Hepatocyte (in vitro differentiated cells): ENCODE measurements at regions not wholly inside any gene's neighbourhood (a gene's known extent, or its start where the extent isn't known, plus 50 kb on each side); places are given as distances from the start of the nearest gene placed in this dataset.

Experiments used
- CTCF ChIP-seq: fragments of 200-600 bp; sonication (generic); IDR thresholded peaks from 2 replicates; pipeline ENCODE4 v1.5.1; 2016; ENCODE audit warnings: antibody characterized with exemption, mild to moderate bottlenecking; ENCODE audit not compliant: poor library complexity
- EZH2 ChIP-seq: fragments of 200-600 bp; sonication (generic); IDR thresholded peaks from 2 replicates; pipeline ENCODE4 v1.6.1; 2016; ENCODE audit warnings: antibody characterized with exemption, mild to moderate bottlenecking, borderline replicate concordance
- EZH2phosphoT487 ChIP-seq: fragments of 200-600 bp; sonication (generic); IDR thresholded peaks from one replicate; pipeline ENCODE4 v1.6.1; 2018; ENCODE audit warnings: antibody characterized with exemption, mild to moderate bottlenecking, low read depth, moderate library complexity; ENCODE audit not compliant: unreplicated experiment, severe bottlenecking

GRCh38 chr5:68798877-68799843 lies 294.7 kb upstream of the SLC30A5 start:
- TF ChIP-seq CTCF (no peak), EZH2 (no peak), EZH2phosphoT487 (no peak)
